K562 (cell line): ENCODE measurements at regions not wholly inside any gene's neighbourhood (a gene's known extent, or its start where the extent isn't known, plus 50 kb on each side); places are given as distances from the start of the nearest gene placed in this dataset.
A peak's percentile ranks its signal among the peaks of the same experiment; 100 is the strongest.

Experiments
- ATAC-seq: fragments of 200-7000 bp; cut with Tn5 transposase; 3 replicates; pipeline ENCODE4 v1.9.1; 2020; ENCODE audit warnings: moderate library complexity
- BruUV-seq: library from RNA; stranded (reverse); fragments of 400-500 nt; replicated peaks from 2 replicates; lab custom pipeline; 2021; lab: Mats Ljungman, UMichigan
- CTCF ChIA-PET: fragments of 300-600 bp; formaldehyde crosslinking; extraction: SDS; loops from one replicate; lab custom pipeline; 2021; ENCODE audit warnings: low intra/inter-chr PET ratio; lab: Yijun Ruan, JAX
- POLR2A ChIA-PET: fragments of 300-600, 350-650 bp; sonication (Branson Sonifier 250); formaldehyde crosslinking; extraction: SDS; loops from one replicate; lab custom pipeline; 2021; ENCODE audit warnings: antibody characterized with exemption, inconsistent platforms; lab: Yijun Ruan, JAX
- DNase-seq, 4 experiments: peaks; one replicate each; pipeline versions ENCODE4 v3.0.0 to v3.0.0-alpha.2; 2011 to 2018; ENCODE audit warnings: low spot score in 3 of 4, mixed read lengths in 3 of 4; ENCODE audit errors: extremely low read depth in 1 of 4
- FAIRE-seq: peaks from 2 replicates; lab custom pipeline; 2011; peaks lifted over from hg19 to GRCh38; lab: Jason Lieb, UNC
- H2AFZ ChIP-seq: 2 replicates; pipeline ENCODE4 v1.6.0; 2011; ENCODE audit warnings: low read depth, low read length, control low read depth, inconsistent platforms
- H3K27ac ChIP-seq: fragments of 200-600 bp; 3 replicates; pipeline ENCODE4 v1.8.0; 2011; ENCODE audit warnings: low read depth, mild to moderate bottlenecking, control low read depth, inconsistent platforms, low read length, moderate library complexity, mixed read lengths; ENCODE audit errors: extremely low read depth
- H3K27me3 ChIP-seq, 2 experiments: fragments of 300-600 bp in 1 of 2; 2 replicates in 1 of 2; 3 replicates in 1 of 2; pipeline versions ENCODE4 v1.6.0 to v1.8.0; 2011; ENCODE audit warnings: inconsistent platforms in 2 of 2, low read length in 2 of 2, mild to moderate bottlenecking in 1 of 2, mixed read lengths in 1 of 2, moderate library complexity in 1 of 2; ENCODE audit not compliant: control insufficient read depth in 2 of 2, insufficient read depth in 2 of 2
- H3K36me3 ChIP-seq: fragments of 300-600 bp; 3 replicates; pipeline ENCODE4 v1.8.0; 2011; ENCODE audit warnings: mild to moderate bottlenecking, low read length, inconsistent platforms; ENCODE audit not compliant: control insufficient read depth, insufficient read depth
- H3K4me1 ChIP-seq, 2 experiments: fragments of 200-600 bp in 1 of 2; replicated peaks in 1 of 2; 2 replicates in 1 of 2; 3 replicates in 1 of 2; pipeline versions ENCODE4 v1.5.1 to v1.8.0; 2011; ENCODE audit warnings: inconsistent platforms in 2 of 2, low read length in 2 of 2, mild to moderate bottlenecking in 1 of 2, mixed read lengths in 1 of 2, moderate library complexity in 1 of 2; ENCODE audit not compliant: control insufficient read depth in 2 of 2, insufficient read depth in 2 of 2
- H3K4me2 ChIP-seq: 2 replicates; pipeline ENCODE4 v1.6.1; 2011; ENCODE audit warnings: low read length, control low read depth, inconsistent platforms, mixed read lengths; ENCODE audit not compliant: insufficient read depth
- H3K4me3 ChIP-seq: fragments of 200-600 bp; sonication (generic), shearing (Covaris generic); 2 replicates; pipeline ENCODE4 v1.5.1; 2016; ENCODE audit warnings: control low read depth, inconsistent platforms
- H3K79me2 ChIP-seq: fragments of 200-600 bp; 3 replicates; pipeline ENCODE4 v1.8.0; 2011; ENCODE audit warnings: low read length, inconsistent platforms; ENCODE audit not compliant: control insufficient read depth, insufficient read depth
- H3K9ac ChIP-seq, 2 experiments: 2 replicates each; pipeline versions ENCODE4 v1.6.0 to v1.6.1; 2011; ENCODE audit warnings: low read depth in 2 of 2, low read length in 2 of 2, control low read depth in 1 of 2, inconsistent platforms in 1 of 2, mild to moderate bottlenecking in 1 of 2, mixed read lengths in 1 of 2; ENCODE audit not compliant: insufficient read depth in 1 of 2
- H3K9me1 ChIP-seq: one replicate; pipeline ENCODE4 v1.6.0; 2011; ENCODE audit warnings: inconsistent platforms, mild to moderate bottlenecking, low read length, moderate library complexity; ENCODE audit not compliant: control insufficient read depth, insufficient read depth
- H3K9me3 ChIP-seq: replicated peaks from 2 replicates; pipeline ENCODE4 v1.5.1; 2011; ENCODE audit warnings: low read depth, low read length, inconsistent platforms; ENCODE audit not compliant: control insufficient read depth, insufficient read depth
- H4K20me1 ChIP-seq: replicated peaks from 2 replicates; pipeline ENCODE4 v1.6.1; 2011; ENCODE audit warnings: low read length, inconsistent platforms, mixed read lengths; ENCODE audit not compliant: control insufficient read depth, insufficient read depth
- NFIC ChIP-seq: fragments of 450-650 bp; IDR thresholded peaks from 2 replicates; pipeline ENCODE4 v1.6.1; 2017; ENCODE audit warnings: mild to moderate bottlenecking, inconsistent platforms
- NR4A1 ChIP-seq, 2 experiments: fragments of 250-450 bp in 1 of 2; fragments of 450-650 bp in 1 of 2; sonication (Bioruptor Pico) in 1 of 2; IDR thresholded peaks; 2 replicates each; pipeline versions ENCODE4 v1.4.0 to v1.6.1; 2016 to 2020; ENCODE audit warnings: mild to moderate bottlenecking in 2 of 2, missing compliant biosample characterization in 1 of 2, missing genetic modification characterization in 1 of 2, moderate library complexity in 1 of 2
- RBM34 ChIP-seq: fragments of 200-400 bp; formaldehyde crosslinking; IDR thresholded peaks from 2 replicates; pipeline ENCODE4 v1.6.1; 2018; ENCODE audit warnings: low read length, borderline replicate concordance; ENCODE audit not compliant: insufficient read depth
- ZBTB12 ChIP-seq: fragments of 250-450 bp; sonication (Bioruptor Pico); IDR thresholded peaks from 2 replicates; pipeline ENCODE4 v1.4.0; 2020
- ZNF79 ChIP-seq: fragments of 250-450 bp; sonication (Bioruptor Pico); IDR thresholded peaks from 2 replicates; pipeline ENCODE4 v1.4.0; 2020; ENCODE audit warnings: low read depth, mild to moderate bottlenecking, moderate library complexity
- WGBS: fragments of 100-300 bp; shearing (Covaris generic); methylation state at CpG from one replicate; pipeline ENCODE4 v1.1.6; 2016; ENCODE audit warnings: low coverage, mixed read lengths; ENCODE audit not compliant: insufficient coverage; ENCODE audit errors: missing lambda C conversion rate; 5-methylcytosine and 5-hydroxymethylcytosine counted together
- in situ Hi-C: fragments of 300-500 bp; cut with MboI; formaldehyde crosslinking; loops from 4 replicates; pipeline ENCODE4 v1.15.0; 2018; ENCODE audit warnings: inconsistent platforms, mixed read lengths
- intact Hi-C: fragments of 100-400 bp; cut with micrococcal nuclease; formaldehyde crosslinking; loops from 2 replicates; pipeline ENCODE4 v1.14.2; 2022

- no peak for TF ChIP-seq ZBTB12 (CRISPR knock-in tag)
- TF ChIP-seq NFIC: peak; percentile 69
- no peak for TF ChIP-seq ZNF79 (CRISPR knock-in tag)
Measured at GRCh38 chr4:189838821-189839497, 101.7 kb upstream of the FRG1 start (continued).

GRCh38 chr4:189840356-189840755 lies 100.3 kb upstream of the FRG1 start:
- H3K9ac ChIP-seq: no peak overlapping the region
- CTCF ChIA-PET: no interaction called here
- no peak overlapping the region for H3K27ac ChIP-seq
- BruUV-seq: no TSS peak
- H4K20me1 ChIP-seq: no peaks in the 10 kb centered on the region
- TF ChIP-seq NR4A1 (CRISPR knock-in tag; IDR thresholded peaks at IDR 0.05): no peak
- TF ChIP-seq NR4A1 (tag; IDR thresholded peaks at IDR 0.05): 0 out of 2 replicates have a peak, but pooled peaks have one; percentile 45
- TF ChIP-seq RBM34: no peak
- POLR2A ChIA-PET: no interaction called here
- H3K9me1 ChIP-seq: no peaks in the 10 kb centered on the region
- H3K9me3 ChIP-seq: no peaks in the 10 kb centered on the region
- 2% methylated on average over 5 of the region's 5 CpGs for WGBS
- no peaks in the 10 kb centered on the region; a peak in 1 of 5 replicates for H3K4me1 ChIP-seq
- DNase-seq: no peak
- no peak for FAIRE-seq
- no peaks in the 10 kb centered on the region for H3K36me3 ChIP-seq
- H3K4me2 ChIP-seq: no peak overlapping the region
- H3K4me3 ChIP-seq: no peak overlapping the region
- in situ Hi-C loops: no loop called here
- intact Hi-C loops: no loop called here
- no peaks in the 10 kb centered on the region for H3K79me2 ChIP-seq
- no peak for ATAC-seq
- H2AFZ ChIP-seq: no peak overlapping the region
- peaks cover 0 to 10% of the 10 kb centered on the region in 2 experiments; a peak in 1 of 5 replicates for H3K27me3 ChIP-seq
